ENCODE measurements at regions not wholly inside any gene's neighbourhood (a gene's known extent, or its start where the extent isn't known, plus 50 kb on each side); places are given as distances from the start of the nearest gene placed in this dataset.
"Not testable (repeated sequence)": the region's sequence is repeated elsewhere in the genome, so short reads cannot be mapped to it uniquely, and the experiment has no call there.

DNA sequence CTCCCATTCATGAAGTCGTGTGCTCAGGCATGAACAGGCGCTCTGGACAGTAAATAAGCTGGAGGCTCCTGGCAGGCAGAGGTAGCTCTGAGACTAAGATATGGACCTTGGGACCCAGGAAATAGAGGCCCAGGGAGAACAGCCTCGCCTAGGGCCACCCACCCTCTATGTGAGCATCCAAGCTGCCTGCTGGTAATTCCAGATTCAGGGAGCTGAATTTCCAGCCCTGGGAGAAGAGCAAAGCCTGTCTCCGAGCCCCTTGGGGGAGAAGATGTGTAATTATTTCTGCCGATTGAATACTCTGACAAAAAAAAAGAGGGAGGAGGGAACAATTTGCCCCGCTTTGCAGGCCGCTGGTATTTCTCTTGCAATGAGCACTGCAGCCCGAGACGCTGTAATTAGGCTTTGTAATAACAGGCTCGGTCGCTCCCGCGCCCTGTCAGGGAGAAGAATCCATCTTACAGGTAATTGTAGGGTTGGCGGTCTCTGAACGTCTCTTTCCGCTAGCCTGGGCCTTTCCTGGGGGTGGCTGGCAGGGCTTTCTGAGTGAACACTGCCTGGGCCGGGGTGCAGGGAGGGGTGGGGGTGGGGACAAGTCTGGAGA, 131.5 kb downstream of the WNT7A start:
- H3K9me3 ChIP-seq: no peaks in the 10 kb centered on the region
- H3K4me3 ChIP-seq: no peak overlapping the region
- no peaks in the 10 kb centered on the region for H3K4me1 ChIP-seq
- no peaks in the 10 kb centered on the region for H3K27me3 ChIP-seq
- no peak overlapping the region for H3K27ac ChIP-seq
- no peak for TF ChIP-seq POLR2A (IDR thresholded peaks at IDR 0.05)
- TF ChIP-seq, protein P1, sequence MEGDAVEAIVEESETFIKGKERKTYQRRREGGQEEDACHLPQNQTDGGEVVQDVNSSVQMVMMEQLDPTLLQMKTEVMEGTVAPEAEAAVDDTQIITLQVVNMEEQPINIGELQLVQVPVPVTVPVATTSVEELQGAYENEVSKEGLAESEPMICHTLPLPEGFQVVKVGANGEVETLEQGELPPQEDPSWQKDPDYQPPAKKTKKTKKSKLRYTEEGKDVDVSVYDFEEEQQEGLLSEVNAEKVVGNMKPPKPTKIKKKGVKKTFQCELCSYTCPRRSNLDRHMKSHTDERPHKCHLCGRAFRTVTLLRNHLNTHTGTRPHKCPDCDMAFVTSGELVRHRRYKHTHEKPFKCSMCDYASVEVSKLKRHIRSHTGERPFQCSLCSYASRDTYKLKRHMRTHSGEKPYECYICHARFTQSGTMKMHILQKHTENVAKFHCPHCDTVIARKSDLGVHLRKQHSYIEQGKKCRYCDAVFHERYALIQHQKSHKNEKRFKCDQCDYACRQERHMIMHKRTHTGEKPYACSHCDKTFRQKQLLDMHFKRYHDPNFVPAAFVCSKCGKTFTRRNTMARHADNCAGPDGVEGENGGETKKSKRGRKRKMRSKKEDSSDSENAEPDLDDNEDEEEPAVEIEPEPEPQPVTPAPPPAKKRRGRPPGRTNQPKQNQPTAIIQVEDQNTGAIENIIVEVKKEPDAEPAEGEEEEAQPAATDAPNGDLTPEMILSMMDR (IDR thresholded peaks at IDR 0.05): no peak
- no peaks in the 10 kb centered on the region for H3K36me3 ChIP-seq
- no peak for DNase-seq

DNA sequence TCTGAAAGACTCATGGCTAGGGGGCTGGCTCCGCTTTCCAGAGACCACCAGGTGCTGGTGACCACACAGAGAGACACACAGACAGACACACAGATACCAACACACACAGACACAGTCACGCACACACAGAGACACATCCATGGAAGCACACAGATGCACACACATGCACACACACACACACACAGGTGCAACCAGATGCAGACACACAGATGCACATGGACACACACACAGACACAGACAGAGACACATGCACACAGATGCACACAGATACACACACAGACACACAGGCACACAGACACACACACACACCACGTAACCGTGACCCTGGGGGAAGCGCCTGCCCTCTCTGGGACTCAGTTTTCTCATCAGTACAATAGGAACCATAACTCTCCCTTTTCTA, 132.2 kb downstream of the WNT7A start:
- TF ChIP-seq POLR2A (IDR thresholded peaks at IDR 0.05): no peak
- TF ChIP-seq, protein P1 (IDR thresholded peaks at IDR 0.05): no peak
- no peaks in the 10 kb centered on the region for H3K4me1 ChIP-seq
- no peaks in the 10 kb centered on the region for H3K27me3 ChIP-seq
- H3K9me3 ChIP-seq: no peaks in the 10 kb centered on the region
- DNase-seq: no peak
- H3K27ac ChIP-seq: no peak overlapping the region
- no peak overlapping the region for H3K4me3 ChIP-seq
- H3K36me3 ChIP-seq: no peaks in the 10 kb centered on the region

DNA sequence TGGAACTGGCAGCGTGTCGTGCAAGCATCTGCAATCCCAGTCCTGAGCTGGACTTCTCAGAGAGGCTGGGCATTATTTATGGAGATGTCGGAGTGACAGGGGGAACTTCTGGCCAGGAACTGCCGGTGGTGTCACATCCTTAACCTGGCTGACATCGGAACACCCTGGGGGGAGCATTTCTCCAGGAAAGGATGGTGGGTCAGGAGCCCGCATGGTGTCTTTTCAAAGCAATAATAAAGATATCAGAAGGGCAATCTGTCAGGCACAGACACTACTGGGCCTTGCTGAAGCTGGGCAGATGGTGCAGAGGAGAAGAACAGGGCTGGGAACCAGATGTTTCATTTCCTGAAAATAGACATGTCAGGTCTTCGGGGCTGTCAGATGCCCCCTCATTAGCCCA, 133.5 kb downstream of the WNT7A start:
- TF ChIP-seq POLR2A (IDR thresholded peaks at IDR 0.05): no peak
- TF ChIP-seq, protein P1 (IDR thresholded peaks at IDR 0.05): no peak
- no peak overlapping the region for H3K27ac ChIP-seq
- no peak for DNase-seq
- H3K27me3 ChIP-seq: no peaks in the 10 kb centered on the region
- no peaks in the 10 kb centered on the region for H3K36me3 ChIP-seq
- no peak overlapping the region for H3K4me3 ChIP-seq
- no peaks in the 10 kb centered on the region for H3K9me3 ChIP-seq
- no peaks in the 10 kb centered on the region for H3K4me1 ChIP-seq

DNA sequence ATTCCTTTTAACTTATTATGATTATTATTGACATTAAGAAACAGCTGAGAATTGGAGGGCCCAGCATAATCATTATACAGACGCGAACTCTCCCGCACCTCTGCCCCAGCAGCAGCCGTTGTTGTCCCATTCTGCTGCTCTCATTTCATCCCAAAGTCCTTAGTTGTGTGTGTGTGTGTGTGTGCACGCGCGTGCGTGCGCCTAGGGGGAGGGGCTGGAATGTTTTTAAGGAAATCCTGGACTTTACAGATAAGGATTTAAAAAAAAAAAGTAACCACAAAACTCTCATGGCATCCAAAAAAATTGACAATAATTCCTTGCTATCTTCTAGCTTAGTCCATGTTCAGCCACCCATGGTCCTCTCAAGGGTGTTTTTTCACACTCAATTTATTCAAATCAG, 134.2 kb downstream of the WNT7A start:
- Histone ChIP-seq H3K36me3 (no peaks in the 10 kb centered on the region), H3K27me3 (no peaks in the 10 kb centered on the region), H3K4me3 (no peak overlapping the region), H3K4me1 (no peaks in the 10 kb centered on the region), H3K9me3 (no peaks in the 10 kb centered on the region), H3K27ac (no peak overlapping the region)
- TF ChIP-seq, protein P1 (IDR thresholded peaks at IDR 0.05): no peak
- no peak for TF ChIP-seq POLR2A (IDR thresholded peaks at IDR 0.05)
- no peak for DNase-seq

DNA sequence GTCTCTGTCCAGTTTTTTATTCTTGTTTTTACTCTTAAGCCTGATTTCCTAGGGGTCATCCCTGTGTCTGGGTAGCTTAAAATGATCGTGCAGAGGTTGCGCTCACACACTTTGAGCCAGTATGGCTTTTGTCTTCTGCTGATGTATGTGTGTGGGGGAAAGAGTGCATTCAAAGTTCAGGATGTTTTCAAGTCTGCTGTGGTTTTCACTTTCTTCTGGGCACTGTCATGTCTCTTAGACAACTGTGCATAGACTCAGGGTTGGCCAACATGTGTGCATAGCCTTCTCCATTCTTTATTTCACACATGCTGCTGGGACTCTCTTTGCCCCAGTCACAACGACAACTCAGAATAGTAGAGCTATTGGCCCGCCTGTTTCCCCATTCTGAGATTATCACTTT, 139.1 kb downstream of the WNT7A start:
- Histone ChIP-seq H3K4me1 (no peaks in the 10 kb centered on the region), H3K27me3 (no peaks in the 10 kb centered on the region), H3K36me3 (no peaks in the 10 kb centered on the region), H3K4me3 (no peak overlapping the region), H3K27ac (no peak overlapping the region), H3K9me3 (peaks cover 0 to 8% (median 0%) of the 10 kb centered on the region in 4 donors)
- DNase-seq: no peak
- TF ChIP-seq, protein P1 (IDR thresholded peaks at IDR 0.05): no peak
- TF ChIP-seq POLR2A (IDR thresholded peaks at IDR 0.05): no peak

DNA sequence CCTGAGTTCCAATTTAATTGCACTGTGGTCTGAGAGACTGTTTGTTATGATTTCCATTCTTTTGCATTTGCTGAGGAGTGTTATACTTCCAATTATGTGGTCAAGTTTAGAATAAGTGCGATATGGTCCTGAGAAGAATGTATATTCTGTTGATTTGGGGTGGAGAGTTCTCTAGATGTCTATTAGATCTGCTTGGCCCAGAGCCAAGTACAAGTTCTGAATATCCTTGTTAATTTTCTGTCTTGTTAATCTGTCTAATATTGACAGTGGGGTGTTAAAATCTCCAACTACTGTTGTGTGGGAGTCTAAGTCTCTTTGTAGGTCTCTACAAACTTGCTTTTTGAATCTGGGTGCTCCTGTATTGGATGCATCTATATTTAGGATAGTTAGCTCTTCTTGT, 146.1 kb downstream of the WNT7A start:
- not testable (repeated sequence) for H3K27ac ChIP-seq, H3K36me3 ChIP-seq, H3K4me3 ChIP-seq, H3K9me3 ChIP-seq, H3K27me3 ChIP-seq, DNase-seq, H3K4me1 ChIP-seq
